GM10248 (cell line): ENCODE measurements at regions not wholly inside any gene's neighbourhood (a gene's known extent, or its start where the extent isn't known, plus 50 kb on each side); places are given as distances from the start of the nearest gene placed in this dataset.
A peak's percentile ranks its signal among the peaks of the same experiment; 100 is the strongest.

Experiments used
- CTCF ChIA-PET: fragments of 300-600 bp; sonication (Branson Sonifier 250); formaldehyde crosslinking; extraction: SDS; loops from one replicate; lab custom pipeline; 2021; ENCODE audit warnings: antibody characterized with exemption; lab: Yijun Ruan, JAX
- POLR2A ChIA-PET: fragments of 350-650 bp; sonication (Branson Sonifier 250); formaldehyde crosslinking; extraction: SDS; loops from one replicate; lab custom pipeline; 2020; ENCODE audit warnings: antibody characterized with exemption; lab: Yijun Ruan, JAX
- DNase-seq: peaks from one replicate; pipeline ENCODE4 v3.0.0; 2012; ENCODE audit errors: extremely low spot score
- TF ChIP-seq, protein P1 (sequence below): IDR thresholded peaks from 2 replicates; pipeline ENCODE4 v1.5.1; 2012; ENCODE audit warnings: mild to moderate bottlenecking, low read depth; ENCODE audit errors: extremely low read depth, missing control alignments, control extremely low read depth

GRCh38 chr6:160929831-160930230, 61.7 kb upstream of the MAP3K4 start:
- ChIA-PET POLR2A (no interaction called here), CTCF (interaction anchor here (0.8 to 11.0 kb wide), 28 partner anchors 9 to 488 kb away, joined by 3 to 249 read pairs (median 5); partner anchors contain the start of gene MAP3K4)
- DNase-seq: no peak
- TF ChIP-seq, protein P1, sequence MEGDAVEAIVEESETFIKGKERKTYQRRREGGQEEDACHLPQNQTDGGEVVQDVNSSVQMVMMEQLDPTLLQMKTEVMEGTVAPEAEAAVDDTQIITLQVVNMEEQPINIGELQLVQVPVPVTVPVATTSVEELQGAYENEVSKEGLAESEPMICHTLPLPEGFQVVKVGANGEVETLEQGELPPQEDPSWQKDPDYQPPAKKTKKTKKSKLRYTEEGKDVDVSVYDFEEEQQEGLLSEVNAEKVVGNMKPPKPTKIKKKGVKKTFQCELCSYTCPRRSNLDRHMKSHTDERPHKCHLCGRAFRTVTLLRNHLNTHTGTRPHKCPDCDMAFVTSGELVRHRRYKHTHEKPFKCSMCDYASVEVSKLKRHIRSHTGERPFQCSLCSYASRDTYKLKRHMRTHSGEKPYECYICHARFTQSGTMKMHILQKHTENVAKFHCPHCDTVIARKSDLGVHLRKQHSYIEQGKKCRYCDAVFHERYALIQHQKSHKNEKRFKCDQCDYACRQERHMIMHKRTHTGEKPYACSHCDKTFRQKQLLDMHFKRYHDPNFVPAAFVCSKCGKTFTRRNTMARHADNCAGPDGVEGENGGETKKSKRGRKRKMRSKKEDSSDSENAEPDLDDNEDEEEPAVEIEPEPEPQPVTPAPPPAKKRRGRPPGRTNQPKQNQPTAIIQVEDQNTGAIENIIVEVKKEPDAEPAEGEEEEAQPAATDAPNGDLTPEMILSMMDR: no peak

GRCh38 chr6:160930547-160931377, 60.8 kb upstream of the MAP3K4 start:
- CTCF ChIA-PET: interaction anchor here (0.6 to 11.0 kb wide), 45 partner anchors 9 to 487 kb away, joined by 3 to 249 read pairs (median 4); partner anchors contain the start of genes AGPAT4 and MAP3K4
- peak; percentile 81 for DNase-seq
- TF ChIP-seq, protein P1: peak; percentile 92
- POLR2A ChIA-PET: interaction anchor here (0.8 kb wide), 1 partner anchor 440 kb away, joined by 3 read pairs; no protein-coding TSS in a partner anchor

DNA sequence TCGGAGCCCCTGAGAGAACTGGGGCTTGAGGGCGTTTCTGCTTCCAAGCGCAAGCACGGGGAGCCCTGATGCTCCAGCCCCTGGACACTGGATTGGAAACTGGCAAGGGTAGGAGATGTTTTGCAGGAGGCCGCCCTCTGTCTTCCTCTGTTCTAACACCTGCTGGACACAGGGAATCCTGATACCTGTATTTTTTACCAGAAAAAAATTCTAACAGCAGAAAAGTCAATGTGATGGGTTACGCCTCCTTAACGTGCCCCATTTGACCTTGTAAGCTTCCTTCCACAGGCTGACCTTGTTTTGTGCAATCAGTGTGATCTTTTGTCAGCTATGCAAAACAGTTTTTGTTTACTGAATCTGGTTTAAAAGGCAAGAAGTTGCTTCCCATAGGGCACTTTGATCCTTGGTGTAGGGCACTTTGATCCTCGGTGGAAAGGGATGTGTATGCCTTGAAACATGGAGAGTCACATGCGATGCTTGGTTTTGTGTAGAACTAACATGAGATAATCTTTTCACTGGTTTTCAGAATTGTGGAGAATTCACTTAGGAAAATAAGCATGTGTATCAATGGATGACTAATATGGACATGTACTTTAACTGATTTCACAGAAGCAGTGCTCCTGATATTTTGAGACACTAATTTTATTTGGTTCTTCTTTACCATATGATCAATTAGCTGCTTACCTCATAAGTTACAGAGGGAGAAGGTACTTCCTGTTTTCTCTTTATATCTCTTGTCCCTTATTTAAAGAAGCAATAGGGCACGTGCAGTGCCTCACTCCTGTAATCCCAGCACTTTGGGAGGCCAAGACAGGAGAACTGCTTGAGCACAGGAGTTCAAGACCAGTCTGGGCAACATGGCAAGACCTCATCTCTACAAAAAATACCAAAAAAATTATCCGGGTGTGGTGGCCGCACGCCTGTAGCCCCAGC, 59.9 kb upstream of the MAP3K4 start:
- DNase-seq: no peak
- CTCF ChIA-PET: interaction anchor here (0.6 to 11.0 kb wide), 40 partner anchors 8 to 443 kb away, joined by 3 to 249 read pairs (median 4); partner anchors contain the start of genes AGPAT4 and MAP3K4
- TF ChIP-seq, protein P1: no peak
- POLR2A ChIA-PET: interaction anchor here (0.8 kb wide), 1 partner anchor 439 kb away, joined by 3 read pairs; no protein-coding TSS in a partner anchor

GRCh38 chr6:160933256-160933655, 58.3 kb upstream of the MAP3K4 start:
- no peak for DNase-seq
- TF ChIP-seq, protein P1: no peak
- POLR2A ChIA-PET: no interaction called here
- CTCF ChIA-PET: interaction anchor here (0.8 to 11.0 kb wide), 6 partner anchors 8 to 442 kb away, joined by 3 to 249 read pairs (median 4); partner anchors contain the start of gene MAP3K4

- CTCF ChIA-PET: interaction anchor here (0.8 to 11.0 kb wide), 6 partner anchors 9 to 441 kb away, joined by 3 to 249 read pairs (median 4); partner anchors contain the start of gene MAP3K4
- POLR2A ChIA-PET: no interaction called here
- DNase-seq: no peak
- TF ChIP-seq, protein P1: no peak
Measured at GRCh38 chr6:160934157-160934556, 57.4 kb upstream of the MAP3K4 start.
